ENCODE measurements at regions not wholly inside any gene's neighbourhood (a gene's known extent, or its start where the extent isn't known, plus 50 kb on each side); places are given as distances from the start of the nearest gene placed in this dataset.

GRCh38 chrX:88416965-88417364, 330.1 kb upstream of the CPXCR1 start:
- Histone ChIP-seq H3K27ac (no peak overlapping the region), H2AFZ (no peak overlapping the region), H4K20me1 (ENCODE audit: insufficient read depth, poor library complexity, severe bottlenecking) (no peaks in the 10 kb centered on the region), H3K9me2 (replicated peaks; ENCODE audit: insufficient read depth) (no peaks in the 10 kb centered on the region), H3K4me3 (no peak overlapping the region), H3K27me3 (no peaks in the 10 kb centered on the region), H3K36me3 (replicated peaks; ENCODE audit: insufficient read depth, low read depth) (no peaks in the 10 kb centered on the region), H3K4me1 (ENCODE audit: insufficient read depth) (no peaks in the 10 kb centered on the region), H3K79me2 (no peaks in the 10 kb centered on the region), H3K9me3 (ENCODE audit: low read depth) (no peaks in the 10 kb centered on the region), H3K4me2 (no peak overlapping the region)
- WGBS (ENCODE audit: low lambda C conversion rate, missing lambda C conversion rate), result 90% methylated on average over 4 of the region's 4 CpGs
- DNase-seq (ENCODE audit: low spot score), result no peak
- TF ChIP-seq EZH2phosphoT487 (IDR thresholded peaks at IDR 0.05; ENCODE audit: low read depth, severe bottlenecking, unreplicated experiment) (no peak), CTCF (IDR thresholded peaks at IDR 0.05; ENCODE audit: poor library complexity) (no peak), EZH2 (IDR thresholded peaks at IDR 0.05; ENCODE audit: borderline replicate concordance) (no peak)

DNA sequence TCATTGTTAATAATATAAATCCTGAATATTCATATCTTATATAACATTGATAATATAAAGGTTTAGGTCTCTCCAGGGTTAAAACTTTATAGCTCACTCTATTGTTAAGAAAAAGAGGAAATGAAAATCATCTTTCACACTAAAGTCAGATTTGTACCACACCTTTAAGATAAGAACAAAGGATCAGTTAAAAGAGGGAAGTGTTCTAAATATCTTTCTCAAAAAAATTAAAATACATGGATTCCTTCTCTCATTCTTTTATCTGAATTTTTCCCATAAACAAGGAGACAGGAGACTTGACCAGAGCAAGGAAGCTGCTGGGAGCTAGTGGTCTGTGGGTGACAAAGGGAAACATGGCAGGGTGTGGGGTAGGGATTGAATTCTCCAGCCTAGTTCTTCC, 323.0 kb upstream of the CPXCR1 start:
- Histone ChIP-seq H3K4me3 (no peak overlapping the region), H3K9me3 (ENCODE audit: low read depth) (no peaks in the 10 kb centered on the region), H3K4me2 (no peak overlapping the region), H4K20me1 (ENCODE audit: insufficient read depth, poor library complexity, severe bottlenecking) (no peaks in the 10 kb centered on the region), H3K27me3 (no peaks in the 10 kb centered on the region), H3K9me2 (replicated peaks; ENCODE audit: insufficient read depth) (no peaks in the 10 kb centered on the region), H3K27ac (no peak overlapping the region), H3K36me3 (replicated peaks; ENCODE audit: insufficient read depth, low read depth) (no peaks in the 10 kb centered on the region), H3K4me1 (ENCODE audit: insufficient read depth) (no peaks in the 10 kb centered on the region), H3K79me2 (no peaks in the 10 kb centered on the region), H2AFZ (no peak overlapping the region)
- DNase-seq (ENCODE audit: low spot score), result no peak
- TF ChIP-seq CTCF (IDR thresholded peaks at IDR 0.05; ENCODE audit: poor library complexity), result no peak
- no peak for TF ChIP-seq EZH2 (IDR thresholded peaks at IDR 0.05; ENCODE audit: borderline replicate concordance)
- TF ChIP-seq EZH2phosphoT487 (IDR thresholded peaks at IDR 0.05; ENCODE audit: low read depth, severe bottlenecking, unreplicated experiment), result no peak

GRCh38 chrX:88424541-88424940, 322.5 kb upstream of the CPXCR1 start:
- Histone ChIP-seq H3K79me2 (no peaks in the 10 kb centered on the region), H3K4me3 (no peak overlapping the region)

More at GRCh38 chrX:88424541-88424940, 322.5 kb upstream of the CPXCR1 start:
- Histone ChIP-seq H3K9me2 (replicated peaks; ENCODE audit: insufficient read depth) (no peaks in the 10 kb centered on the region), H4K20me1 (ENCODE audit: insufficient read depth, poor library complexity, severe bottlenecking) (no peaks in the 10 kb centered on the region), H3K36me3 (replicated peaks; ENCODE audit: insufficient read depth, low read depth) (no peaks in the 10 kb centered on the region), H3K9me3 (ENCODE audit: low read depth) (no peaks in the 10 kb centered on the region), H2AFZ (no peak overlapping the region), H3K27me3 (no peaks in the 10 kb centered on the region), H3K27ac (no peak overlapping the region), H3K4me2 (no peak overlapping the region), H3K4me1 (ENCODE audit: insufficient read depth) (no peaks in the 10 kb centered on the region)
- no peak for DNase-seq (ENCODE audit: low spot score)
- 96% methylated on average over 4 of the region's 4 CpGs for WGBS (ENCODE audit: low lambda C conversion rate, missing lambda C conversion rate)
- TF ChIP-seq EZH2phosphoT487 (IDR thresholded peaks at IDR 0.05; ENCODE audit: low read depth, severe bottlenecking, unreplicated experiment), result no peak
- TF ChIP-seq CTCF (IDR thresholded peaks at IDR 0.05; ENCODE audit: poor library complexity), result no peak
- TF ChIP-seq EZH2 (IDR thresholded peaks at IDR 0.05; ENCODE audit: borderline replicate concordance), result no peak
